GM18909 (cell line): ENCODE measurements at regions not wholly inside any gene's neighbourhood (a gene's known extent, or its start where the extent isn't known, plus 50 kb on each side); places are given as distances from the start of the nearest gene placed in this dataset.

Experiments used
- ATAC-seq: cut with Tn5 transposase; IDR thresholded peaks from one replicate; pipeline ENCODE4 v1.9.1; 2021; ENCODE audit warnings: mild to moderate bottlenecking; ENCODE audit not compliant: unreplicated experiment, poor library complexity

DNA sequence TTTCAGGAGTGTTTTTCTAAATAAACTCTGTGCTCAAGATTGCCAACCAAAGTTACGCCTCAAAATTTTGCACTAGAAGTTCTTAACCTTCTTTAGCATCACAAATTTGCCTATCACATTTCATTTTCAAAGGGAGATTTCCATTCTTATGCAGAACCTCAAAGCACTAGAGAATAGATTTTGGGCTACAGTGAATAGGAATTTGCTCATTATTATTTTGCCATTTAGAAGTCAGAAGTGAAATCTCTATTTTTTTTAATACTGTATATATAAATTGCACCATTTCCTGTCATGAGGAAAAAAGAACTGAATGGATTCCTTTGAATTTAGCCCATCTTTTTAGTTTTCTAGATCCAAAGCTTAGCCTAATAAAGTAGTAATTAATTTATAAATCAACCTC is 796.4 kb downstream of the ADGRL2 start:
- ATAC-seq, result no peak

DNA sequence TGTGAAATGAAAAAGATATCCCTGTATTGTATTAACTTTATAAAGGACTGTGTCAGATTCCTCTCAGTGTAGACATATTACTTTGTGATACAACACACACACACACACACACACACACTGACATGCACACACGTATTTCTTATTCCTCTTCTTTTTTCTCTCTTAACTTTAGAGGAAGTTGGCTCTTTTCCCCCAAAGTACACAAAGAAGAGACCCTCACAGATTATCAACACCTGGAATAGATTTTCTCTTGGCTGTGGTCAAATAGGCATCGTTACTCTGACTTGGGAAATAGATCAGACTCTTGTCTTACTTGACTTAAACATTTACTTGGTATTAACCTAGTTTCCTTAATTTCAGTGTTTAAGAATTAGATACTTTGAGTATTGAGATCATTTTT is 792.8 kb downstream of the ADGRL2 start:
- no peak for ATAC-seq

DNA sequence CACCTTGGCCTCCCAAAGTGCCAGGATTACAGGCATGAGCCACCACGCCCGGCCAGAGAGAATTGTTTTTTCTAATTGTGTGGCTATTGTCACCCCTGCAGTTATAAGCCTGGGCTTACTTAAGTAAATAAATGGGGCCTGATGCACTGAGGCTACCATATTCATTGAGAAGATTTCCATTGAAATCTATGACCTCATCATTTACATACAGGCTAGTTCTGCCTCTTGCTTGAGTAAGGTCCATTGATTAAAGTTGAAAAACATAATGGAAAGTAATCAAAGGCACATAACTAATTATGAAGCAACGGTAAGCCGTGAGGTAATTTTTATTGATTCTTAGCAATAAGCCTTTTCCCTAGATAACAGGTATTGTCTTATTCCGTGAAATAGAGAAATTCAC is 788.9 kb downstream of the ADGRL2 start:
- no peak for ATAC-seq

DNA sequence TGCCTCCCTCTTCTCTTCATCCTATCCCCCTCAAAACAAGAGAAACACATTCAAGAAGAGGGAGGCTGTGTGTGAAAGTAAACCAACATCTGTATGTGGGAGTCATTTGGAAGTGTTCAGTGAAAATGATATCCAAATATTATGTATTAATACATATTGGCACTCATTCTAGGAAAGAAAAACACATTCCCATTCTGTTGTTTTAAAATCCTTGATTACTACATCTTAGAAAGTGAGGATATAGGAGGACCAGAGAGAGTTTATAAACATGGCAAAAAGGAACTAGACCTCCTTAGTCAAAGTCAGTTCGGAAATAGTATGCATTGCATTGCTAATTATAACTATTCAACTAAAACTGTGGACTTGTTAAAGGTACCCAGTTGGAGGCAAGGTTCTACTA is 786.6 kb downstream of the ADGRL2 start:
- no peak for ATAC-seq

DNA sequence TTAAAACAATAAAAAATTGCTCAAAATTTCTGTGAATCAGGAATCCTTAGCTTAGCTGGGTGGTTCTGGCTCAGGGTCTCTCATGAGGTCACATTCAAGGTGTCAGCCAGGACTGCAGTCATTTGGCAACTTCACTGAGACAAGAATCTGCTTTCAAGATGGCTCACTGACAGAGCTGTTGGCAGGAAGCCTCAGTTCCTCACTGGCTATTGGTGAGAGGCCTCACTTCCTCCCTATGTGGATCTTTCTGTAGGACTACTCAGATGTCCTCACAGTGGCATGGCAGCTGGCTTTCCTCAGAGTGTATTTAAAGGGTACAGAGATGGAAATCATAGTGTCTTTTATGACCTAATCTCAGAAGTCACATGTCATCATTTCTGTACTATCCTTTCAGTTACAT is 785.7 kb downstream of the ADGRL2 start:
- ATAC-seq, result no peak

DNA sequence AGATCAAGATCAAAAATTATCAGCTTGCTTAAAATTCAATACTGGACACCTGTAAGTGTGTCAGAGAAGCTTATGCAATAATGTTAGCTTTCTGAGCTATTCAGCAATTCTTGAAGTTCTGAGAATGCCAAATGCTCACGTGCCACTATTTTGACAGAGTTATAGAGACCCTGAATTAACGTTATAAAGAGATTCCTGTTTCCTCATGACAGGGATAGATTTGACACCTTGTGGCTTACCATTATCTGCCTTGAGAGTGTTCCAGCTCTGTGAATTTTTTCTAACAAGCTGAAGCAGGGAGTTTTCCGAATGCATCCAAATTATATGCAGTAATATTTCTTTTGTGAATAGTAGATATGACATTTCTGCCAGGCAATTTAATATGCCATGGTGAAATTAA is 781.6 kb downstream of the ADGRL2 start:
- ATAC-seq, result no peak

DNA sequence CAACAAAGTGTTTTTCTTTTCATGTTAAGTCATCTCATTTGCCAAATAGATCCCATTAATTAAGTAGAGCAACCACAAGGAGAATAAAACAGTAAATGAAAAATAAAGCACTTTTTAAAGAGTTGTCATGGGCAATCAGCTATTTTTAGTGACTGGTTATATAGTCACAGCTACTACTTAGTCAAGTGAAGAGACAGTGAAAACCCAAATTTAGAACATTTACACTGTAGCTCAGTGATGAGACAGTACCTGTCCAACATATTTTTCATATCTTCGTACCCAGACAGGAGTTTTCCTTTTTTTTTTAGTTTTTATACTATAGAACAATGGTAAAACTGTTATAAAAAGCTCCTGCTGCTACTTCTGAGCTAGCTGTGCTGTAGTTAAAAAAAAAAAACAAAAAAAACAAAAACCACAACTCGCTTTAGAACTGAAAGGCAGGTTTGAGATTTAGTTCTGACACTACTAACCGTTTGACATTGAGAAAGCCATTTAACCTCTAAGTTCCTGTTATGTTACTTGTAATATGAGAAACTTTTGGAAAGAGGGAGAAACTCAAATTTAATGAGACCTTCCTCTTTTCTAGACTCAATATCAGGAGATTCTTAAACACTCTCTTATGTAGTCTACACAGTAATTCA is 777.5 kb downstream of the ADGRL2 start:
- no peak for ATAC-seq

DNA sequence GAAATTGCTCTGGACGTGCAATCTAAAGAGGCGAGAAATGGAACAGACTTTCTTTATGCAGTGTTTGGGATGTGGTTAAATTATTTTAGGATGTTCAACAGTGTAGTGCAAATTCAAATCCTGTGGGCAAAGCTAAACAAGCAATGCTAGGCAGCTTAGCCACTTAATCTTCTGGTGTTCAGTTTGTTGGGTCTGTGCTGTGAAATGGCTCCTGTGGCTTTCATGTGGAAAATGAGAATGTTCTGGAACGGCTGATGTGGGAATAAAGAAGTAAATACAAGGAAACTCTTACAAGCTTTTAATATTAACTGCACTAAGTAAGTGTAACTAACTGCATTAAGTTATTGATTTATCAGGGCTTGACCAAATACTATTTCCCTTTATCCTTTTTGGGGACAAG is 766.6 kb downstream of the ADGRL2 start:
- ATAC-seq, result no peak

DNA sequence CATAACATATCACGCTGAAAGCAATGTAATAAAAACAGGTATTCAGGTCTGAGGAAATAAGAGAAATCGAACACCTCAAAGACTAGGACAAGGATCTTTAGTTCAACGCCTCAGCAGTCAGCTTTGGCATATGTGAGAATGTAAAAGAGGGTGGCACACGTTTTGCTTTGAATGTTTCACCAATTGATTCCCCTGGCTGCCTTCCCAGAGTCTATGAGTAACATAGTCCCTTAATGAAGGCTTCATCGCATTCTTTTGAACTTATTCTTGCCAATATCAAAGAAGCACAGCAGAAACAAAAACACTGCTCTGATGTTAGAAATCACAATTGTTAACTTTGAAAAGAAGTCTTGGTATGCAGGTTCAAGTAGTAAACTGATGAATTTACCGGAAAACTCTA is 764.8 kb downstream of the ADGRL2 start:
- no peak for ATAC-seq

DNA sequence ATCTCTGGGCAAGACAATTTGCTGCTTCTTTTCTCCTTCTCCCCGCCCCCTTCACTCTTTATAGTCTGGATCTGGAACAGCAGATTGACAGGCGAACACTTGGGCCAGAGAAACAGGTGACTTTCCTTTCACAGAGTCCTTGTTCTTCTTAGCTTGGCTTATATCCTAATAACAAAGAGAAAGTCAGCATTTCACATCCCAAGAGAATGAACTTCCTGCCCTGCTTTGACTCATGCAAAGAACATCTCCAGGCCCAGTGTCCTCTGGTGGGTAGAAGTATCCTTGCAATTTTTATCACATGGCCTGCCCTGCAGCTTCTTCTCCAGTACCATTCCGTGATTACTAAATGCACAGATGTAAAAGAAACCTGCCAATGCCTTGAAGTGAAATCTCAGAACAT is 764.4 kb downstream of the ADGRL2 start:
- ATAC-seq, result no peak

DNA sequence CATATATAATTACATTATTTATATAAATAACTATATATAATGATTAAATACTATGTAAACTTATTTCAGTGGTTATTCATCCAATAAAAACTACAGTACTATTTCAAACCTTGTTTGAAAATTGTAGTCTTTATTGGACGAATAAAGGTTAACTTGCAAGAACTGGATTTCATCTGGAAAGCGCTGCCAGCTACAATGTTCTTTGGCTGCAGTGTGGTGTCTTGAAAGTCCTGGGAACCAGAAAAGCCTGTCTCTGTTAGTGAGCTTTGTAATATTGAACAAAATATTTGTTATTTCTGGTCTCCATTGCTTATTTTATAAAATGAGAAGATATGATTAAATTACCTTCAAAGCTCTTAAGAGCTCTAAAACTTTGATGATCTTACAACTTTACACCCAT is 763.6 kb downstream of the ADGRL2 start:
- no peak for ATAC-seq

DNA sequence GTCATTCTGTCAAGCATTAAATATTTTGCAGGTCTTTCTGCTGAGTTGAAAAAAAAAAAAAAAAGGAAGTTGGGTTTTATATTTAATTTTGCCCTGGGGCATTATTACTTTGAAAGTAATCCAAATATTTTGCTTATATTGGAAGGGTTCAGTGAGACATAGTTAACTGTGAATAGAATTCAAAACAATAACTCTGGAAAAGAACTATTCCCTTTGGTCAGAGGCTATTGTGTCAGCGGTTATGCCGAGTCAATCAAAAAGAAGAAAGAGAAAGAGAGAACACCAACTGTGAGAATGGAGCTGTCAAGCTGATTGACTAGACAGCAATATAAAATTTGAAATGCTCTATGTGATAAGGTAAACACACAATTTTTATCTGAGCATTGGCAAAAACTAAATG is 761.7 kb downstream of the ADGRL2 start:
- ATAC-seq, result no peak

DNA sequence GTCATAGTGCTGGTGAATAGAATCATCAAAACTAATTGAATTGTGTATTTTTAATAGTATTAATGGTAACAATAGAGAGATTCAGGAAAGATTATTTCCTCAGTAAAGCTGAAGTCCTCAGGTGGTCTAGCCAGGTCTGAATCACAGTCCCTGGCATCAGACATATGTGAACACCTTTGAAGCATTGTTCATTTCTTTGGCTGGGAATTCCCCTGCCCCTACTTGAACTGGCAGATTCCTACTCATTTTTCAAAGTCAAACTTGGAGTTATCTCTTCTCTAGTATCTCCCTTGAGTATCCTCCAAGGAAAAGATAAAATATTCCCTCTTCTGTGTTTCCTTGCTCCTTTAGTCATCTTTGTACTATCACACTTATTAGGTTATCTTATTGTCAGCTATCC is 759.8 kb downstream of the ADGRL2 start:
- ATAC-seq, result no peak

DNA sequence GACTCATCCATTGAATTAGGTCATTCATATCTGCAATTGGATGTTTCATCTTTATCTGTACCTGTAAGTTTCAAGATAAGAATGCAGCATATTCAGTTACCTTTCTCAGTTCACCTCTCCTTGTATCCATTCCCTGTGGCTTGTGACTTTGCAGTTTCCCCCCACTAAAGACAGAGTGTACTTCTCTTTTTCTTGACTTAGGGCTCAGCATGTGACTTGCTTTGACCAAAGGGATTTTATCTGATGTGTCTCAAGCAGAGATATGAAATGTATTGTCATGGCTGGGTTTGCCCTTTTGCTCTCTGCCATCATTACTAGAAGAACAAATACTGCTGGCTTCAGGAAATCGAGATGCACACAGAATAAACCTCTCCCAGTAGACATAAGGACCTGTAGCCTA is 754.8 kb downstream of the ADGRL2 start:
- ATAC-seq, result no peak

DNA sequence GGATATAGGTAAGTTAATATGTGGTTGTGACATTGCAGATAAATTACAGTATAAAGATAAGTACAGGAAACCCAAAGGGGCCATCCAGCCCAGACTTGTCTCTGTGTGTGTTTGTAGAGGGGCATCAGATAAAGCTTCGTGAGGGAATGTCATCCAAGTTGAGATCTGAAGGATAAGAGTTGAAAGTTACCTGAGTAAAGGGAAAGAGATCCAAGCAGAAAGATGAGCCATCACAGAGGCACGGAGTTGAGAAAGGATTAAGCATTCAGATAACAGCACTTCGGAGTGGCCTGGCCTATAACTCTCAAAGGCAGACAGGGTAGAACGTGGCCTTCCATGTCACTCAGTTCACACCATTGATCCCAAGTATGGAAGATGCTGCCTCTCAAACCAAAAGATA is 749.1 kb downstream of the ADGRL2 start:
- no peak for ATAC-seq

DNA sequence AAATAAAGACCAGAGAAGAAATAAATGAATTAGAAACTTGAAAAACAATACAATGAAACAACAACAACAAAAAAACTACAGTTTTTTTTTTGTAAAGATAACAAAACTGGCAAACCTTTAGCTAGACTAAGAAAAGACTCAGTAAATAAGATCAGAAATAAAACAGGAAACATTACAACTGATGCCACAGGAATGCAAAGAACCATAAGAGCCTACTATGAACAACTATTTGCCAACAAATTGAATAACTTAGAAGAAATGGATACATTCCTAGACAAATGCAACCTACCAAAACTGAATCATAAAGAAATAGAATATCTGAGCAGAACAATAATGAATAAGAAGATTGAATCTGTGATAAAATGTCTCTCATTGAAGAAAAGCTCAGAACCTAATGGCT is 742.0 kb downstream of the ADGRL2 start:
- ATAC-seq, result no peak

DNA sequence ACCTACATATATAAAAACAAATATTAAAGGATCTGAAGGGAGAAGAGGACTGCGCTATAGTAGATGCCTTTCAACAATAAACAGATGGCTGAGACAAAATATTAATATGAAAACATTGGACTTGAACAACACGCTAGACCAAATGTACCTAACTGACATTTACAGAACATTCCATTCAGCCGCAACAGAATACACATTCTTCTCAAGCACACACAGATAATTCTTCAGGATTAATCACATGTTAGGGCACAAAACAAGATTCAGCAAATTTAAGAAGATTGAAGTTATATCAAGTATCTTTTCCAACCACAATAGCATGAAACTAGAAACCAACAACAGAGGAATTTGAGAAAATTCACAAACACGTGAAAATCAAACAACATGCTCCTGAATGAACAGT is 741.4 kb downstream of the ADGRL2 start:
- no peak for ATAC-seq

DNA sequence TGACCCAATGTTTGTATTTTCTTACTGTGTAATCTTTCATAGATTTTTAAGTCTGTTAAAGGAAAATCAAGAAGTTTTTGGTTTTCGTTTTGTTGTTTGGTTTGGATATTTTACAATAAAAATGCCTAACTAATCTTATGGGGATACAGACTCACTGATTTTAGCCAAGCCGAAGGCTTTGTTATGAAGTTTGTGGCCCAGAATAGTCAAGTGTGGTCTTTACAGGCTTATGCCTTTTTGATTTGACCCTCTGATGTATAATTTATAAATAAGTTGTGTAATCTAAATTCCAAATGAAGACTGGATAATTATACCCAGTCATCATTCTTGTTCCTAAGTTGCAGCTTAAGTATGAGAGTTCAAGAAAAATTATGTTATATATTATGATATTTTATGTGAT is 739.3 kb downstream of the ADGRL2 start:
- no peak for ATAC-seq

DNA sequence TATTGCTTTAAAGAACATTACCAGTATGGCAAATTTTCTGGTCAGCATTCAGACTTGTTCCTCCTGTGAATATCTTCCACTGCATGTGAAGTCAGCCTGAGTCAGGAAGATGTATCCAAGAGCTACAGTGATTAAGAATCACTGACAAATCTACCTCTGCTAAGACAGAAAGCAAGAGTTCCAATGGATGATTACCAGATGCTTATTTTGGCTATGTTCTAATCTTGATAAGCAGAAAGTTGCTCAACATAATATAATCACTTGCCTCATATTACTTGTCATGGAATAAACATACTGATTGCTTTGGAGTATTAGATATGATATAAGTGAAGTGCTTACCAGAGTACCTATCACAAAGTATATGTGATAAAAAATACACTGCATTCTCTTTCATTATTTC is 738.1 kb downstream of the ADGRL2 start:
- ATAC-seq, result no peak

DNA sequence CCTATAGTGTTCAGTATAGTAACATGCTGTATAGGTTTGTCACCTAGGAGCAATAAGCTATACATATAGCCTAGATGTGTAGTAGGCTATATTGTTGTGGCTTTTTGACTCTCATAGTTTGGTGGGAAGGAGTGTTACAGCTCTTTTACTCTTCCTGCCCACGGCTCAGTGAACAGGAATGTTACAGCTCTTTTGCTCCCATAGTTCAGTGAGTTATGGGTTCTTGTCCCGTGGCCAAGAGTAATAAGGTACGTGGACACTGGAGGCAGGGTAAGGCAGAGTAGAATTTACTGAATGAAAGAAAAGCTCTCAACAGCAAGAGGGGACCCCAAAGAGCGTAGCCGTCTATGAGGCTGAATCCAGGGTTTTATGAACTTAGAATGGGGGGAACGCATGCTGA is 734.3 kb downstream of the ADGRL2 start:
- ATAC-seq, result no peak

DNA sequence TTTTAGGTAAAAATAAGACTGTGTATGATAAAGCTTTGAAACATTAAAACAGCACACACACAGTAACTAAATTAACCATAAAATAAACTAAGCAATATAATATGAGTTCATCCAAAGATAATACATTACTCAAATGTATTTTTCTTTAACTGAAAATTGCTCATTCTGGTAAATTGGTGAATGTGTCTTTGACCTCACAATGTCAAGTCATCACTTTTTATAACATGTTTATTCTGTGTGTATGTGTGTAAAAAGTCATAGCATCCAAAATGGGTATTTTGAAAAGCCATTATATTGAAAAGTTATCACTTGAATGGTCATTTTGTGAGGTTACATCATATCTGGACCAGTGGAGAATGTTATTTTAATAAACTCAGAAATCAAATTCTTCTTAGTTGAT is 724.6 kb downstream of the ADGRL2 start:
- ATAC-seq, result no peak

DNA sequence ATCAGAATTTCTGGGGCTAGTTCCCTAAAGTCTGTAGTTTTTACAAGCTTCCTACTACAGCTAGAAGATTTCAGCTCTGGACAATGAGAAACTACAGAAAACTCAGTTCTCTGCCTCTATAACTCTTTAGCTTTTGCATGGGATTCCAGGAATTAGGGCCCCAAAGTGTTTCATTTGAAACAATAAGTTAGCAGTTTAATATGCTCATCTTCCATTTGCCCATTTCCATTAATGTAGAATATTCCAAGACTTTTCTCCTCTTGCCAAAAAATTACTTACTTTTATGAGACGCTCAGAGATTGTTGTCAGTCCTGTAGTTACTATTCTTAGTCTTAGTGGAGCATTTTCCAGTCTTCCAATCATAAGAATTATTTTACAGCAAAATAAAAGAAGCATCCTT is 719.9 kb downstream of the ADGRL2 start:
- no peak for ATAC-seq

DNA sequence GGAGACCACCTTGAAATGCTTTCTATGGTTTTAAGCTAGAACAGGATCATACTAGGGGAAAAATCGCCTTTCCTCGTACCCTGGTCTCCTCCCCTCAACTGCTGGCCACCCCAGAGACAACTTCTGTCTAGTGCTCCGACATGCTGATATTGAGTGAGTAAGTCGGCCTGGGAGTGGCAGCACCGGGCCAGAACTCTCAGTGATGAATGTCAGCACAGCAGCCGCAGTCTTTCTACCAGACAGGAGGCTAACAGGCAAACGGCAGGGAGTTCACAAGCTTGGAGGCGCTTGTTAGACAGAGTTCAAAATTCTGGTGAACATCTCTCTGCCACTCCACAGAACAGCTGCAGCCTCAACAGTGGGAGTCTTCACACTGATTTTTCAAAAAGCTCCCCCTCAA is 716.9 kb downstream of the ADGRL2 start:
- no peak for ATAC-seq
